Testis (tissue), 2 donors: ENCODE measurements at regions not wholly inside any gene's neighbourhood (a gene's known extent, or its start where the extent isn't known, plus 50 kb on each side); places are given as distances from the start of the nearest gene placed in this dataset.

Experiments
- POLR2A ChIP-seq: fragments of 450-650 bp; IDR thresholded peaks from one replicate; pipeline ENCODE4 v1.6.1; 2017; ENCODE audit warnings: antibody characterized with exemption, mild to moderate bottlenecking, moderate library complexity
- TF ChIP-seq, protein P1 (sequence below), 3 experiments: fragments of 450-650 bp in 2 of 3; fragments of 200-600 bp in 1 of 3; sonication (generic) in 1 of 3; IDR thresholded peaks; one replicate each; pipeline ENCODE4 v1.5.1; 2016 to 2019; ENCODE audit warnings: antibody characterized with exemption in 3 of 3, mild to moderate bottlenecking in 2 of 3, moderate library complexity in 1 of 3

DNA sequence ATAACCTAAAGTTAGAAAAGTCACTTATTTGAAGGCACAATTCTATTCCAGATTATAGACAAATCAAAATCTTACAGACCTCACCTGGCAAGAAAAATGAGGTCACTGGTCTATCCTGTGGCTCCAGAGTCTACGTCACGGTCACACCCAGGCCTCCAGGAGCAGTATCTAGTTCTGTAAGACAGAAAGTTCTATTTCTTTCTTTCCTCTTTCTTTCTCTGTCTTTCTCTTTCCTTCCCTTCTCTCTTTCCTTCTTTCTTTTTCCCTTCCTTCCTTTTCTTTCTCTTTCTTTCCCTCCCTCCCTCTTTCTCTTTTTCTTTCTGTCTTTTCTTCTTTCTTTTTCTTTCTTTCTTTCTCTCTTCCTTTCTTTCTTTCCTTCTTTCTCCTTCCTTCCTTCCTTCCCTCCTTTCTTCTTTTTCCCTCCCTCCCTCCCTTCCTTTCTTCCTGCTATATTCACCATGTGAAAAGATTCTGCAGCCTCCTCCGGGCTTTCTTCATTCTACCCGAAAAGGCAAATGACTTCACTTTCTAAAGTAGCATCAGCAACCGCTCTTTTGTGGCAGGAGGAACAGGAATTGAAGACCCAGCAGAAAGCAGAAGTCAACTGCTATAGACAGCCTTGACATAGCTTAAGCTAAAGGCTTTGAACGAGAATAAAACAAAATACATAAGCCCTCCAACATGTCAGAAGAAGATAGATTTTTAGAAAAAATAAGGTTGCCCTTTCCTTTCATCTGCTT, 83.9 kb upstream of the SIRPG start:
- TF ChIP-seq, protein P1, sequence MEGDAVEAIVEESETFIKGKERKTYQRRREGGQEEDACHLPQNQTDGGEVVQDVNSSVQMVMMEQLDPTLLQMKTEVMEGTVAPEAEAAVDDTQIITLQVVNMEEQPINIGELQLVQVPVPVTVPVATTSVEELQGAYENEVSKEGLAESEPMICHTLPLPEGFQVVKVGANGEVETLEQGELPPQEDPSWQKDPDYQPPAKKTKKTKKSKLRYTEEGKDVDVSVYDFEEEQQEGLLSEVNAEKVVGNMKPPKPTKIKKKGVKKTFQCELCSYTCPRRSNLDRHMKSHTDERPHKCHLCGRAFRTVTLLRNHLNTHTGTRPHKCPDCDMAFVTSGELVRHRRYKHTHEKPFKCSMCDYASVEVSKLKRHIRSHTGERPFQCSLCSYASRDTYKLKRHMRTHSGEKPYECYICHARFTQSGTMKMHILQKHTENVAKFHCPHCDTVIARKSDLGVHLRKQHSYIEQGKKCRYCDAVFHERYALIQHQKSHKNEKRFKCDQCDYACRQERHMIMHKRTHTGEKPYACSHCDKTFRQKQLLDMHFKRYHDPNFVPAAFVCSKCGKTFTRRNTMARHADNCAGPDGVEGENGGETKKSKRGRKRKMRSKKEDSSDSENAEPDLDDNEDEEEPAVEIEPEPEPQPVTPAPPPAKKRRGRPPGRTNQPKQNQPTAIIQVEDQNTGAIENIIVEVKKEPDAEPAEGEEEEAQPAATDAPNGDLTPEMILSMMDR (IDR thresholded peaks at IDR 0.05): no peak
- TF ChIP-seq POLR2A: no peak
